Spleen (tissue), 11 donors: ENCODE measurements at regions not wholly inside any gene's neighbourhood (a gene's known extent, or its start where the extent isn't known, plus 50 kb on each side); places are given as distances from the start of the nearest gene placed in this dataset.

Experiments
- DNase-seq: peaks from one replicate; pipeline ENCODE4 v3.0.0-alpha.2; 2020
- H3K27ac ChIP-seq, 8 donors: fragments of 200-600 bp; sonication (generic) in 7 of 8; 1 replicate in 4 of 8; 2 replicates in 4 of 8; pipeline versions ENCODE4 v1.5.0 to v1.8.0; 2016 to 2021; ENCODE audit warnings: inconsistent platforms in 4 of 8, mild to moderate bottlenecking in 4 of 8, moderate library complexity in 1 of 8
- H3K27me3 ChIP-seq, 7 donors: fragments of 200-600 bp; sonication (generic) in 6 of 7; replicated peaks in 1 of 7; 1 replicate in 4 of 7; 2 replicates in 3 of 7; pipeline versions ENCODE4 v1.5.0 to v1.8.0; 2016 to 2021; ENCODE audit warnings: inconsistent platforms in 3 of 7, mild to moderate bottlenecking in 1 of 7
- H3K36me3 ChIP-seq, 6 donors: fragments of 200-600 bp; sonication (generic) in 5 of 6; 1 replicate in 4 of 6; 2 replicates in 2 of 6; pipeline versions ENCODE4 v1.5.0 to v1.8.0; 2016 to 2021; ENCODE audit warnings: inconsistent platforms in 2 of 6
- H3K4me1 ChIP-seq, 6 donors: fragments of 200-600 bp; sonication (generic) in 5 of 6; 1 replicate in 3 of 6; 2 replicates in 3 of 6; pipeline versions ENCODE4 v1.5.0 to v1.8.0; 2016 to 2021; ENCODE audit warnings: inconsistent platforms in 3 of 6
- H3K4me3 ChIP-seq, 8 donors: fragments of 200-600 bp; sonication (generic) in 7 of 8; 1 replicate in 4 of 8; 2 replicates in 4 of 8; pipeline versions ENCODE4 v1.5.0 to v1.8.0; 2016 to 2021; ENCODE audit warnings: inconsistent platforms in 4 of 8, mild to moderate bottlenecking in 4 of 8, moderate library complexity in 2 of 8
- H3K9me3 ChIP-seq, 8 donors: fragments of 200-600 bp; sonication (generic) in 7 of 8; 1 replicate in 4 of 8; 2 replicates in 4 of 8; pipeline versions ENCODE4 v1.5.0 to v1.8.0; 2016 to 2021; ENCODE audit warnings: inconsistent platforms in 4 of 8
- CTCF ChIP-seq, 11 experiments: fragments of 200-600 bp in 7 of 11; fragments of 450-650 bp in 4 of 11; sonication (generic) in 4 of 11; IDR thresholded peaks in 8 of 11; conservative IDR thresholded peaks in 3 of 11; 1 replicate in 7 of 11; 2 replicates in 4 of 11; pipeline versions ENCODE4 v1.4.0 to v1.8.0; 2016 to 2021; ENCODE audit warnings: antibody characterized with exemption in 11 of 11, inconsistent platforms in 4 of 11, mild to moderate bottlenecking in 1 of 11
- POLR2A ChIP-seq, 3 donors: fragments of 450-650 bp; IDR thresholded peaks; one replicate each; pipeline ENCODE4 v1.5.1; 2017; ENCODE audit warnings: antibody characterized with exemption in 3 of 3, mild to moderate bottlenecking in 1 of 3
- POLR2AphosphoS5 ChIP-seq, 3 donors: sonication (generic); formaldehyde crosslinking; IDR thresholded peaks; one replicate each; pipeline ENCODE4 v1.5.1; 2017; ENCODE audit warnings: antibody characterized with exemption in 3 of 3
- WGBS, 5 donors: extraction: QIAGEN DNeasy Blood & Tissue Kit in 3 of 5; methylation state at CpG; one replicate each; pipeline versions ENCODE4 v1.1.5 to v1.1.7; 2013 to 2018; 5-methylcytosine and 5-hydroxymethylcytosine counted together
- intact Hi-C: fragments of 100-400 bp; cut with DNase I; formaldehyde crosslinking; loops from one replicate; pipeline ENCODE4 v1.15.0; 2023; ENCODE audit warnings: low total_unique reads
- donor health status: healthy with polysubstance abuse.
- donor health status: DM: no; HTN: no; CAD: no; lungs with moderate emphysema.
- donor health status: DM: no; HTN: no; CAD: no.
- donor health status: Bipolar disorder and iron deficiency.
- donor health status: healthy.
- donor health status: DM: no; HTN: no; CAD: no.
- donor health status: DM: yes; HTN: yes; CAD: no.

GRCh38 chr10:83310688-83311087, 828.6 kb upstream of the GHITM start:
- no peak for DNase-seq
- TF ChIP-seq CTCF (IDR thresholded peaks at IDR 0.05 in 8 of 11, conservative IDR thresholded peaks at IDR 0.05 in 3 of 11), result no peak
- no peak for TF ChIP-seq POLR2A (IDR thresholded peaks at IDR 0.05)
- TF ChIP-seq POLR2AphosphoS5 (IDR thresholded peaks at IDR 0.05), result no peak
- Histone ChIP-seq H3K4me1 (no peaks in the 10 kb centered on the region), H3K27me3 (no peaks in the 10 kb centered on the region), H3K36me3 (no peaks in the 10 kb centered on the region), H3K9me3 (peaks cover 0 to 15% (median 4%) of the 10 kb centered on the region in 8 donors), H3K27ac (no peak overlapping the region), H3K4me3 (no peak overlapping the region)
- intact Hi-C loops, result no loop called here

- Histone ChIP-seq H3K4me3 (no peak overlapping the region), H3K36me3 (no peaks in the 10 kb centered on the region), H3K27ac (no peak overlapping the region), H3K9me3 (peaks cover 0 to 32% (median 6%) of the 10 kb centered on the region in 8 donors), H3K27me3 (no peaks in the 10 kb centered on the region), H3K4me1 (no peaks in the 10 kb centered on the region)
- 78 to 87% (median 82%) methylated on average over 3 of the region's 3 CpGs for WGBS, 5 donors
- DNase-seq, result no peak
- intact Hi-C loops, result no loop called here
- no peak for TF ChIP-seq POLR2A (IDR thresholded peaks at IDR 0.05)
- TF ChIP-seq POLR2AphosphoS5 (IDR thresholded peaks at IDR 0.05), result no peak
- TF ChIP-seq CTCF (IDR thresholded peaks at IDR 0.05 in 8 of 11, conservative IDR thresholded peaks at IDR 0.05 in 3 of 11), result no peak
Measured at GRCh38 chr10:83312570-83312969, 826.7 kb upstream of the GHITM start.

GRCh38 chr10:83332690-83333089, 806.6 kb upstream of the GHITM start:
- 47 to 72% (median 65%) methylated on average over 1 of the region's 1 CpG for WGBS, 5 donors

GRCh38 chr10:83333566-83333965, 805.7 kb upstream of the GHITM start:
- no peak for TF ChIP-seq POLR2AphosphoS5 (IDR thresholded peaks at IDR 0.05)
- no peak for TF ChIP-seq CTCF (IDR thresholded peaks at IDR 0.05 in 8 of 11, conservative IDR thresholded peaks at IDR 0.05 in 3 of 11)
- no peak for TF ChIP-seq POLR2A (IDR thresholded peaks at IDR 0.05)
- Histone ChIP-seq H3K4me3 (no peak overlapping the region), H3K36me3 (no peaks in the 10 kb centered on the region), H3K27ac (no peak overlapping the region), H3K27me3 (no peaks in the 10 kb centered on the region), H3K4me1 (no peaks in the 10 kb centered on the region), H3K9me3 (peaks cover 0 to 19% (median 10%) of the 10 kb centered on the region in 8 donors)
- intact Hi-C loops, result no loop called here
- no peak for DNase-seq

More at GRCh38 chr10:83332690-83333089, 806.6 kb upstream of the GHITM start:
- no peaks in the 10 kb centered on the region for H3K4me1 ChIP-seq
- no peak overlapping the region for H3K4me3 ChIP-seq
- TF ChIP-seq POLR2AphosphoS5 (IDR thresholded peaks at IDR 0.05), result no peak
- no peak for TF ChIP-seq POLR2A (IDR thresholded peaks at IDR 0.05)
- TF ChIP-seq CTCF (IDR thresholded peaks at IDR 0.05 in 8 of 11, conservative IDR thresholded peaks at IDR 0.05 in 3 of 11), result no peak
- no peaks in the 10 kb centered on the region for H3K36me3 ChIP-seq
- H3K27ac ChIP-seq, result no peak overlapping the region
- intact Hi-C loops, result no loop called here
- no peaks in the 10 kb centered on the region for H3K27me3 ChIP-seq
- no peak for DNase-seq
- H3K9me3 ChIP-seq, result peaks cover 0 to 17% (median 10%) of the 10 kb centered on the region in 8 donors
